OCI-LY1 (cell line): ENCODE measurements at regions not wholly inside any gene's neighbourhood (a gene's known extent, or its start where the extent isn't known, plus 50 kb on each side); places are given as distances from the start of the nearest gene placed in this dataset.
"Not testable (repeated sequence)": the region's sequence is repeated elsewhere in the genome, so short reads cannot be mapped to it uniquely, and the experiment has no call there.

ENCODE experiments used
- CTCF ChIP-seq: fragments of 200-600 bp; sonication (generic), shearing (Covaris generic); IDR thresholded peaks from 2 replicates; pipeline ENCODE4 v1.5.1; 2017; ENCODE audit warnings: mild to moderate bottlenecking, antibody characterized with exemption, low read length, moderate library complexity, mixed read lengths
- EZH2 ChIP-seq: fragments of 200-600 bp; sonication (generic), shearing (Covaris generic); IDR thresholded peaks from 2 replicates; pipeline ENCODE4 v1.8.0; 2017; ENCODE audit warnings: borderline replicate concordance, mixed run types, mild to moderate bottlenecking, antibody characterized with exemption, low read length, moderate library complexity, mixed read lengths

GRCh38 chr1:181954178-181954577 lies 107.3 kb downstream of the ZNF648 start:
- not testable (repeated sequence) for TF ChIP-seq CTCF, EZH2
